Endothelial cell of umbilical vein (primary cell): ENCODE measurements at regions not wholly inside any gene's neighbourhood (a gene's known extent, or its start where the extent isn't known, plus 50 kb on each side); places are given as distances from the start of the nearest gene placed in this dataset.

ENCODE experiments used
- BruUV-seq: library from RNA; stranded (reverse); fragments of 400-500 nt; replicated peaks from 2 replicates; lab custom pipeline; 2021; lab: Mats Ljungman, UMichigan
- CTCF ChIA-PET: fragments of 300-600, 350-600 bp; sonication (Branson Sonifier 250); formaldehyde crosslinking; loops from one replicate; lab custom pipeline; 2021; ENCODE audit warnings: antibody characterized with exemption, inconsistent platforms; lab: Charles Lee
- POLR2A ChIA-PET: fragments of 300-600, 350-600 bp; sonication (Branson Sonifier 250); formaldehyde crosslinking; loops from one replicate; lab custom pipeline; 2021; ENCODE audit warnings: antibody characterized with exemption, inconsistent platforms; lab: Charles Lee
- DNase-seq: peaks from one replicate; pipeline ENCODE4 v3.0.0-alpha.2; 2011; ENCODE audit warnings: low read depth, low spot score
- FAIRE-seq: peaks from 2 replicates; lab custom pipeline; 2011; peaks lifted over from hg19 to GRCh38; lab: Jason Lieb, UNC
- H2AFZ ChIP-seq: 2 replicates; pipeline ENCODE4 v1.6.0; 2012; ENCODE audit warnings: low read depth, low read length, control low read depth, inconsistent platforms
- H3K27ac ChIP-seq: 2 replicates; pipeline ENCODE4 v1.5.1; 2011; ENCODE audit warnings: low read depth, mild to moderate bottlenecking, control low read depth, low read length, moderate library complexity; ENCODE audit not compliant: insufficient read depth
- H3K27me3 ChIP-seq, 2 experiments: 2 replicates each; pipeline versions ENCODE4 v1.6.0 to v1.6.1; 2011; ENCODE audit warnings: low read length in 2 of 2, mixed read lengths in 1 of 2; ENCODE audit not compliant: control insufficient read depth in 2 of 2, insufficient read depth in 2 of 2
- H3K36me3 ChIP-seq, 2 experiments: 2 replicates in 1 of 2; 3 replicates in 1 of 2; pipeline ENCODE4 v1.5.1; 2011; ENCODE audit warnings: low read length in 2 of 2, mild to moderate bottlenecking in 1 of 2, moderate library complexity in 1 of 2; ENCODE audit not compliant: control insufficient read depth in 2 of 2, insufficient read depth in 2 of 2; ENCODE audit errors: extremely low read depth in 1 of 2
- H3K4me1 ChIP-seq: 3 replicates; pipeline ENCODE4 v1.5.1; 2011; ENCODE audit warnings: mild to moderate bottlenecking, low read length; ENCODE audit not compliant: control insufficient read depth, insufficient read depth; ENCODE audit errors: extremely low read depth
- H3K4me2 ChIP-seq: 2 replicates; pipeline ENCODE4 v1.6.1; 2011; ENCODE audit warnings: low read length, control low read depth, mixed read lengths; ENCODE audit not compliant: insufficient read depth
- H3K4me3 ChIP-seq, 3 experiments: fragments of 200-600 bp in 1 of 3; sonication (generic), shearing (Covaris generic) in 1 of 3; replicated peaks in 1 of 3; 2 replicates each; pipeline ENCODE4 v1.5.1; 2011 to 2016; ENCODE audit warnings: control low read depth in 3 of 3, low read length in 3 of 3, mild to moderate bottlenecking in 2 of 3, inconsistent platforms in 1 of 3, low read depth in 1 of 3, moderate library complexity in 1 of 3; ENCODE audit not compliant: insufficient read depth in 1 of 3
- H3K79me2 ChIP-seq: 2 replicates; pipeline ENCODE4 v1.6.0; 2012; ENCODE audit warnings: low read length, inconsistent platforms; ENCODE audit not compliant: control insufficient read depth, insufficient read depth
- H3K9ac ChIP-seq: replicated peaks from 2 replicates; pipeline ENCODE3; 2011; ENCODE audit warnings: low read length, control low read depth; ENCODE audit not compliant: insufficient read depth; ENCODE audit errors: extremely low read depth
- H3K9me1 ChIP-seq: replicated peaks from 3 replicates; pipeline ENCODE4 v1.6.0; 2011; ENCODE audit warnings: mild to moderate bottlenecking, low read length; ENCODE audit not compliant: control insufficient read depth, insufficient read depth; ENCODE audit errors: extremely low read depth
- H3K9me3 ChIP-seq: replicated peaks from 2 replicates; pipeline ENCODE4 v1.5.1; 2012; ENCODE audit warnings: low read length, inconsistent platforms; ENCODE audit not compliant: control insufficient read depth, insufficient read depth
- H4K20me1 ChIP-seq: replicated peaks from 2 replicates; pipeline ENCODE3; 2011; ENCODE audit warnings: mild to moderate bottlenecking, low read length; ENCODE audit not compliant: control insufficient read depth, insufficient read depth; ENCODE audit errors: extremely low read depth
- CTCF ChIP-seq, 2 donors: IDR thresholded peaks; 1 replicate in 1 of 2; 2 replicates in 1 of 2; pipeline ENCODE4 v1.5.1; 2011; ENCODE audit warnings: low read length in 2 of 2, mild to moderate bottlenecking in 2 of 2, moderate library complexity in 2 of 2, control low read depth in 1 of 2, inconsistent platforms in 1 of 2, low read depth in 1 of 2; ENCODE audit not compliant: insufficient read depth in 1 of 2; ENCODE audit errors: extremely low read depth in 1 of 2
- FOS ChIP-seq: IDR thresholded peaks from 2 replicates; pipeline ENCODE4 v1.6.1; 2011; ENCODE audit warnings: mild to moderate bottlenecking, low read length, moderate library complexity, borderline replicate concordance; ENCODE audit not compliant: insufficient read depth
- GATA2 ChIP-seq: IDR thresholded peaks from 2 replicates; pipeline ENCODE4 v1.7.0; 2011; ENCODE audit warnings: low read depth, mild to moderate bottlenecking, moderate library complexity, mixed read lengths, low read length; ENCODE audit not compliant: insufficient read length, insufficient read depth
- JUN ChIP-seq: IDR thresholded peaks from 2 replicates; pipeline ENCODE4 v1.6.1; 2011; ENCODE audit warnings: borderline replicate concordance, low read depth; ENCODE audit not compliant: insufficient read length, insufficient read depth
- MAX ChIP-seq: IDR thresholded peaks from 2 replicates; pipeline ENCODE4 v1.6.1; 2011; ENCODE audit not compliant: insufficient read depth, insufficient read length
- MYC ChIP-seq: IDR thresholded peaks from one replicate; pipeline ENCODE4 v1.6.1; 2011; ENCODE audit warnings: mild to moderate bottlenecking, low read depth, low read length
- POLR2A ChIP-seq: IDR thresholded peaks from 2 replicates; pipeline ENCODE4 v1.6.1; 2012; ENCODE audit warnings: low read depth, mild to moderate bottlenecking, control low read depth, low read length
- POLR2AphosphoS5 ChIP-seq: IDR thresholded peaks from 2 replicates; pipeline ENCODE4 v1.6.1; 2012; ENCODE audit warnings: low read depth, mild to moderate bottlenecking, control low read depth, low read length, moderate library complexity; ENCODE audit not compliant: insufficient read depth
- dilution Hi-C: fragments of 300-500 bp; cut with MboI; formaldehyde crosslinking; loops from one replicate; pipeline ENCODE4 v1.15.0; 2019; ENCODE audit warnings: low sequenced_read_pairs; ENCODE audit not compliant: extremely low pct_ligation_motif_present
- intact Hi-C: fragments of 100-400 bp; cut with micrococcal nuclease; formaldehyde crosslinking; loops from one replicate; pipeline ENCODE4 v1.10.0; 2022

GRCh38 chr5:112472614-112473013, 53.5 kb upstream of the EPB41L4A start:
- no peaks in the 10 kb centered on the region for H4K20me1 ChIP-seq
- ChIA-PET POLR2A (no interaction called here), CTCF (interaction anchor here (0.7 to 3.0 kb wide), 3 partner anchors 13 to 53 kb away, joined by 4 to 16 read pairs (median 8); partner anchors contain the start of gene EPB41L4A)
- no peak overlapping the region for H3K4me3 ChIP-seq
- H3K9me3 ChIP-seq, result no peaks in the 10 kb centered on the region
- dilution Hi-C loops, result no loop called here
- TF ChIP-seq MAX, result no peak
- no peak for TF ChIP-seq FOS
- no peak for TF ChIP-seq CTCF (IDR thresholded peaks at IDR 0.05; ENCODE audit: extremely low read depth in 1 of 2, insufficient read depth in 1 of 2, low read depth in 1 of 2, low read length in 2 of 2)
- no peak for TF ChIP-seq JUN
- no peak for TF ChIP-seq MYC
- no peak for TF ChIP-seq POLR2A
- TF ChIP-seq GATA2, result peak; percentile 83
- peak; percentile 24 for TF ChIP-seq POLR2AphosphoS5
- H3K4me1 ChIP-seq, result peaks cover 20% of the 10 kb centered on the region
- peak overlapping the region; percentile 22 for H3K9ac ChIP-seq
- BruUV-seq, result no TSS peak
- DNase-seq, result peak; percentile 91
- peak overlapping the region; percentile 62 for H2AFZ ChIP-seq
- H3K4me2 ChIP-seq, result peak overlapping the region; percentile 84
- H3K27me3 ChIP-seq, result no peaks in the 10 kb centered on the region
- H3K36me3 ChIP-seq, result no peaks in the 10 kb centered on the region
- H3K9me1 ChIP-seq, result no peaks in the 10 kb centered on the region
- H3K79me2 ChIP-seq, result no peaks in the 10 kb centered on the region
- H3K27ac ChIP-seq, result peak overlapping the region; percentile 33
- FAIRE-seq, result peak; percentile 72
- intact Hi-C loops, result loop anchor here (1.0 to 5.0 kb wide), 2 partner anchors 20 to 50 kb away; no protein-coding TSS in a partner anchor
